Loucy (cell line): ENCODE measurements at regions not wholly inside any gene's neighbourhood (a gene's known extent, or its start where the extent isn't known, plus 50 kb on each side); places are given as distances from the start of the nearest gene placed in this dataset.

ENCODE experiments used
- CTCF ChIP-seq: fragments of 200-600 bp; sonication (generic); conservative IDR thresholded peaks from 2 replicates; pipeline ENCODE4 v1.5.1; 2014; ENCODE audit warnings: mild to moderate bottlenecking, antibody characterized with exemption, low read length
- EZH2phosphoT487 ChIP-seq: fragments of 200-600 bp; IDR thresholded peaks from 2 replicates; pipeline ENCODE4 v1.6.1; 2018; ENCODE audit warnings: antibody characterized with exemption, mild to moderate bottlenecking, moderate library complexity, borderline replicate concordance

DNA sequence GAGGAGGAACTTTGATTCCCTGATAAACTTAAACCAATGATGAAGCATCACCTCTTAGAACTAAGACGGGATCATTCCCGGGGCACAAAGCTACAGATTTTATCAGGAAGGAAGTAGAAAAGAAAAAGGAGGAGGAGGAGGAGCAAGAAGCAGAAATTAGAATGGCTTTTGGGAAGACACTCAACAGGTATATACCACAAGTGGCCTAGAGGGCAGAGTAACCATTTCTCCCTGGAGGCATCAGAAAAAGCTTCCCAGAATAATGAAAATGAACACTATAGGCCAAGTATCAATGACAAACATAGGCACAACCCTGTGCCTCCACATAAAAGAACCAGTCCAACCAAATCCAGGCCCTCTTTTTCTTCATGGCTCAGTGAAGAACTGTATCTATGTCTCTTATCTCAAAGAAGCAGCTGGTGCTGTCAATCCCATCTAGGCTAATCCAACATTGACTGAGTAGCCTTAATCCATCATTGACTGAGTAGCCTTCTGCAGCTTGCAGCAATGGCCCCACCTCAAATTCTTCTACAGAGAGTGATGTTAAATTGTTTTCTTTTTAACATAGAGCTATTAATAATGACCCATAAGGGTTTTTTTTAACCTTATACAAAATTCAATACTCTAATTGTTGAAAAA is 178.8 kb upstream of the KIF2A start:
- no peak for TF ChIP-seq CTCF
- no peak for TF ChIP-seq EZH2phosphoT487
